ENCODE measurements at regions not wholly inside any gene's neighbourhood (a gene's known extent, or its start where the extent isn't known, plus 50 kb on each side); places are given as distances from the start of the nearest gene placed in this dataset.

- H3K4ac ChIP-seq (replicated peaks; ENCODE audit: insufficient read length, low read depth, low read length), result no peak overlapping the region
- no peak overlapping the region for H3K9ac ChIP-seq (replicated peaks in 1 of 4; ENCODE audit: extremely low read depth in 1 of 4, low read depth in 3 of 4, low read length in 3 of 4)
- H4K5ac ChIP-seq (ENCODE audit: insufficient read length, low read depth, low read length), result no peak overlapping the region
- no peaks in the 10 kb centered on the region for H4K20me1 ChIP-seq (replicated peaks in 1 of 2; ENCODE audit: control insufficient read depth in 1 of 2, insufficient read depth in 2 of 2, low read length in 2 of 2)
- H3K36me3 ChIP-seq (ENCODE audit: control insufficient read depth in 2 of 4, insufficient read depth in 4 of 4, low read length in 3 of 4), result no peaks in the 10 kb centered on the region
- H3K79me2 ChIP-seq (ENCODE audit: control insufficient read depth in 1 of 2, insufficient read depth in 2 of 2, low read length in 2 of 2), result no peaks in the 10 kb centered on the region
- peak overlapping the region in 1 of 2 experiments; percentile 72; a peak in 1 of 4 replicates for H3K4me2 ChIP-seq (ENCODE audit: insufficient read depth in 1 of 2, low read depth in 2 of 2, low read length in 2 of 2)
- H2BK120ac ChIP-seq (replicated peaks; ENCODE audit: low read depth, low read length), result no peak overlapping the region
- H4K8ac ChIP-seq (ENCODE audit: extremely low read depth, insufficient read depth, low read length), result no peak overlapping the region
- no peak overlapping the region for H2AFZ ChIP-seq (ENCODE audit: low read length)
- no peaks in the 10 kb centered on the region for H3K79me1 ChIP-seq (ENCODE audit: low read depth, low read length)
- H2BK12ac ChIP-seq (ENCODE audit: low read depth, low read length), result no peak overlapping the region
- H3K23me2 ChIP-seq (ENCODE audit: low read depth, low read length), result no peaks in the 10 kb centered on the region; the same call in 1 of the 2 replicates
- H3K27me3 ChIP-seq (replicated peaks in 1 of 4; ENCODE audit: control insufficient read depth in 3 of 4, extremely low read depth in 1 of 4, insufficient read depth in 3 of 4, low read length in 3 of 4), result no peaks in the 10 kb centered on the region
- H3K9me3 ChIP-seq (ENCODE audit: insufficient read depth in 2 of 2, low read depth in 1 of 2, low read length in 1 of 2), result no peaks in the 10 kb centered on the region; a peak in 1 of 4 replicates
- H3K56ac ChIP-seq (replicated peaks; ENCODE audit: insufficient read length, low read depth, low read length), result no peak overlapping the region
- peak overlapping the region in 1 of 4 experiments; percentile 56; a peak in 2 of 8 replicates for H3K4me3 ChIP-seq (ENCODE audit: extremely low read depth in 1 of 4, insufficient read depth in 2 of 4, low read depth in 3 of 4, low read length in 4 of 4)
- TF ChIP-seq NANOG (IDR thresholded peaks at IDR 0.05; ENCODE audit: insufficient read depth, low read depth, low read length, poor library complexity, severe bottlenecking) (no peak), SP1 (IDR thresholded peaks at IDR 0.05; ENCODE audit: low read depth, low read length) (no peak), SIRT6 (IDR thresholded peaks at IDR 0.05; ENCODE audit: low read length) (no peak)
- no peak overlapping the region for H3K18ac ChIP-seq (ENCODE audit: extremely low read depth, low read length)
- H3K23ac ChIP-seq (ENCODE audit: insufficient read length), result no peak overlapping the region
- WGBS, 2 experiments (ENCODE audit: extremely low coverage in 1 of 2, insufficient coverage in 1 of 2, insufficient read length in 1 of 2, insufficient replicate concordance in 2 of 2, low coverage in 1 of 2, low lambda C conversion rate in 2 of 2, missing lambda C conversion rate in 1 of 2), result 33% methylated on average over 4 of the region's 4 CpGs; no CpG with 5 or more reads in 1 of the 2 experiments
- H2BK15ac ChIP-seq (ENCODE audit: low read length), result no peak overlapping the region
- DNase-seq (ENCODE audit: low read depth in 1 of 2, low spot score in 2 of 2) (no peak), FAIRE-seq (no peak)
- no peak overlapping the region for H3K14ac ChIP-seq (ENCODE audit: insufficient read length)
- no peak overlapping the region for H4K91ac ChIP-seq (replicated peaks; ENCODE audit: insufficient read length, low read length)
- peaks cover 0 to 10% (median 4%) of the 10 kb centered on the region in 4 experiments; a peak in 3 of 7 replicates for H3K4me1 ChIP-seq (replicated peaks in 1 of 4; ENCODE audit: control insufficient read depth in 3 of 4, insufficient read depth in 4 of 4, low read length in 3 of 4)
- POLR2A ChIA-PET (ENCODE audit: partially characterized antibody), result interaction anchor here (0.9 kb wide), 1 partner anchor 17 kb away, joined by 3 read pairs; no protein-coding TSS in a partner anchor
- H3K27ac ChIP-seq (ENCODE audit: low read depth, low read length), result no peak overlapping the region
- H2AK5ac ChIP-seq (ENCODE audit: low read depth, low read length), result no peak overlapping the region
- no peak overlapping the region for H2BK5ac ChIP-seq (ENCODE audit: low read depth, low read length)
- CTCF ChIA-PET (ENCODE audit: partially characterized antibody), result interaction anchor here (0.7 to 2.6 kb wide), 29 partner anchors 9 to 1709 kb away, joined by 3 to 32 read pairs (median 4); no protein-coding TSS in a partner anchor
- no peak overlapping the region for H2BK20ac ChIP-seq (ENCODE audit: low read length)
Observed at GRCh38 chr7:15016315-15016667, 113.7 kb upstream of the DGKB start.
